ENCODE measurements at regions not wholly inside any gene's neighbourhood (a gene's known extent, or its start where the extent isn't known, plus 50 kb on each side); places are given as distances from the start of the nearest gene placed in this dataset.

DNA sequence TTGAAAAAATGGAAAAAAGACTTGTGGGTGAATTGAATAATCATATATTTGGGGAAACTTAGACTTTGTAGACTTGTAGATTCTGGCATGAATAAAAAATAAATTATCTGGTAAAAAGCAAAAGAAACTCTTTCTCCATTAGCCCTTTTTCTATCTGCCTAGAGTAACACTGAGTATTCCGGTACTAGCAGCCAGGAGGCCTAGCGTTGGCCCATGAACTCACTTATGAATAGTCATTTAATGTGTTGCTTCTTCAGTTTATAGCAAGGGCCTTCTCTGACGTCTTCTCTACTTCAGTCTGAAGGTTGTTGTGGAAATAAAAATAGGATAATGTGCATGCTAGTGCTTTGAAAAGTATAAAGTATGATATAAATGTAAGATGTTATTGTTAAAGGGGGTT, 851.2 kb upstream of the NR2F2 start:
- no peak overlapping the region for H3K4me3 ChIP-seq (ENCODE audit: low read depth, low read length)
- TF ChIP-seq, protein P1, sequence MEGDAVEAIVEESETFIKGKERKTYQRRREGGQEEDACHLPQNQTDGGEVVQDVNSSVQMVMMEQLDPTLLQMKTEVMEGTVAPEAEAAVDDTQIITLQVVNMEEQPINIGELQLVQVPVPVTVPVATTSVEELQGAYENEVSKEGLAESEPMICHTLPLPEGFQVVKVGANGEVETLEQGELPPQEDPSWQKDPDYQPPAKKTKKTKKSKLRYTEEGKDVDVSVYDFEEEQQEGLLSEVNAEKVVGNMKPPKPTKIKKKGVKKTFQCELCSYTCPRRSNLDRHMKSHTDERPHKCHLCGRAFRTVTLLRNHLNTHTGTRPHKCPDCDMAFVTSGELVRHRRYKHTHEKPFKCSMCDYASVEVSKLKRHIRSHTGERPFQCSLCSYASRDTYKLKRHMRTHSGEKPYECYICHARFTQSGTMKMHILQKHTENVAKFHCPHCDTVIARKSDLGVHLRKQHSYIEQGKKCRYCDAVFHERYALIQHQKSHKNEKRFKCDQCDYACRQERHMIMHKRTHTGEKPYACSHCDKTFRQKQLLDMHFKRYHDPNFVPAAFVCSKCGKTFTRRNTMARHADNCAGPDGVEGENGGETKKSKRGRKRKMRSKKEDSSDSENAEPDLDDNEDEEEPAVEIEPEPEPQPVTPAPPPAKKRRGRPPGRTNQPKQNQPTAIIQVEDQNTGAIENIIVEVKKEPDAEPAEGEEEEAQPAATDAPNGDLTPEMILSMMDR (IDR thresholded peaks at IDR 0.05; ENCODE audit: borderline replicate concordance, insufficient read depth, low read depth, low read length), result no peak

DNA sequence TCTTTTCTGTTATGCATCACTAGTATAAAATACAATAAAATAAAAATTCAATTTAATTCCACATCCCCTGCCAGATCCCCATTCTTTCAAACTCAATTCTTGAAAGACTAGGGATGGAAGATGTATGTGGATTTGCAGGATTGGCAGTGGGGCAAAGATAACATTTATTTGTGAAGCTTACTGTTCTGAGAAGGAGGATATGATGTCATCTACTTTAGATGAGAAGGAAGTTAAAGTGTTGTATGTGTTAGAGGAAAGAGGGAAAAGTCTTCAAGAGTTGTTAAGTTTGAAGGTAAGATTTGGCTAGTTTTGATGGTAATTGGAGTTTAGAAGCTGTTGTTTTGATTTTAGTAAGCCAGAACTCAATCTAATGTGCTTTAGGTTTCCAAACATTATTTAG, 845.1 kb upstream of the NR2F2 start:
- H3K4me3 ChIP-seq (ENCODE audit: low read depth, low read length), result no peak overlapping the region
- TF ChIP-seq, protein P1 (IDR thresholded peaks at IDR 0.05; ENCODE audit: borderline replicate concordance, insufficient read depth, low read depth, low read length), result no peak

DNA sequence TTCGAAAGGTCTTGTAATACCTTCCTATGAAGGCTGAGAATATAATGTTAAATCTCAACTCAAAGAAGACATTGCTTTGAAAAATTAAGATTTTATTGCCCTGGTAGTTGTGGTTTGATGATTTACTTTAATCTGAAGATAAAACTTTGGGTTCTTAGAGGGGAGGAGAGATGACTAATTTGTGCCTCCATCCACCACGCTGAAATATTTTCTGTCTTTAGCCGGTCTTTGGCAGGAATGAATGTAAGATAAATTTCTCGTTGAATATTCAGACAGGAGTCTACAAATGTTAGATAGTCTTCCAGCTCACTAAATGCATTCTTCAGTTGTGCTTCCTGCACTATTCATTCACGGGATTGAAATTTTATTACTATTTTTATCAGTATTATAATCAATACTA, 844.3 kb upstream of the NR2F2 start:
- H3K4me3 ChIP-seq (ENCODE audit: low read depth, low read length), result no peak overlapping the region
- TF ChIP-seq, protein P1 (IDR thresholded peaks at IDR 0.05; ENCODE audit: borderline replicate concordance, insufficient read depth, low read depth, low read length), result no peak

DNA sequence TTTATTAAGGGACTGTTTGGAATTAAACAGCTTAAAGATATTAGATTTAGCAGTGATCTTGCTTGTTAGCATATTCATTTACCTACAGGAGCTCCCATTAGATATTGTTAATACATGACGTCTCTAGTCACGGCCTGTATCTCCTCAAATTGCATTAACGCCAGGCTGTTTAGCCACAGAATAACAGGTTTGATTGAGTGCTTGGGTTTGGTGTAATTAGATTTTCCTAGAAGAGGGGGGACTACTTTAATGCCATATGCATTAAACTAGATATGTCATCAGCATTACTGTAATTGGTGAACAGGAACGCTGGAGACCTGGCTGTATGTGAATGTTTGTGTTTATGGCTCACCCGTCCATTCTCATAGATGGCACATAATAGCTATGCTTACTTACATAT, 841.4 kb upstream of the NR2F2 start:
- H3K4me3 ChIP-seq (ENCODE audit: low read depth, low read length), result no peak overlapping the region
- TF ChIP-seq, protein P1 (IDR thresholded peaks at IDR 0.05; ENCODE audit: borderline replicate concordance, insufficient read depth, low read depth, low read length), result no peak

DNA sequence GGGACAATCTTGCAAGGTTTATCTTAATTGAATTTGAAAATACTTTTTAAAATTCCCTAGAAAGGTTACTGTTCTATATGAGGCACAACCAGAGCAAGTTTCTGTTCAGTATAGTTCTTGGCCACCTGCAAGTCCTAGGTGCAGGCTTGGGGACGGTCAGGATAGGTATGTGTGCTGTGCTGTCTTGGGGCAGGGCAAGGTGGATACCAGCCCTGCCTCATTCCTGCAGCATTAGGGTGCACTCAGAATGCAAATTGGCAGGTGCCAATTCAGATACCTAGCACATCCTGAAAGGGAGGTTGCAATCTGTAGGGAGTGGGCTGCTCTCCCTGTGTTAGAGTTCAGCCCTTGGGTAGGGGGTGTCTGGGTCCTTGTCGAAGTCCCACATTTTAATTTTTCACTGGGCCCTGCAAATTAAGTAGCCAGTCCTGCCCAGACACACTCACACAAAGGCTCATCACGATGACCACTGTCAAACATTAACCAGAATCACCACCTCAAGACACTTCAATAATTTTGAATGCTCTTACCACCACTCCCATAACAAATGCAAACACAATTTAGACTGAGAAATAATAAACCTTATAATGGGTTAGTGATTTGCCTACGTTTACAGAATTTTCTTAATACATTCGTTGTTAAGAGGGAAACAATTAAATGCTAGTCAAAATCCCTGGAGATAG, 838.0 kb upstream of the NR2F2 start:
- TF ChIP-seq, protein P1 (IDR thresholded peaks at IDR 0.05; ENCODE audit: borderline replicate concordance, insufficient read depth, low read depth, low read length), result no peak

DNA sequence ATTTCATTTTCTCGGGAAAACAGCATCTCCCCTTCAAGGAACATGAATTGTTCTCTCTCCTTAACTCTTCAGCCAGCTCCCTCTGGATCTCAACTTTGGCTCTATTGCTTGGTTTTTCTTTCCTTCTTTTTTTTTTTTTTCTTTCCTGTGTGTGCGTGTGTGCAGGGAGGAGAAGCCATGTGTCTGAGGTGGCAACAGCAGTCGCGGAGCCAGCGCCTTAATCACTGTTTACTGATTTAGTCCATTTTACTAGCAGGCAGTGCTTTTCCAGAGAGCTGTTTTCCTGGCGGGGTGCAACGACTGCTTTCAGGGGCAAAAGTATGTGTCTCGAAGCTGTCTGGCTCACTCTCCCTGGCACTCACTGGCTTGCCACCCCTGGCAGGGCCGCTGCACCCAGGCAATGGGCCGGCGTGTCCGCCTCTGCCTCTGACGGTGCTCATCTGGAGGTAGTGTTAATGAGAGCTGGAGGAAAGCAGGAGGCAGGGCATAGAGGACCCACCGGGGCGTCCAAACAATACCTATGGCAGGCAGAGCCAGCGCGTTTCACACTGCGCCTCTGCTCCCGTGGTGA, 835.4 kb upstream of the NR2F2 start:
- TF ChIP-seq, protein P1 (IDR thresholded peaks at IDR 0.05; ENCODE audit: borderline replicate concordance, insufficient read depth, low read depth, low read length), result no peak

More for the DNA sequence above, 838.0 kb upstream of the NR2F2 start:
- no peak overlapping the region for H3K4me3 ChIP-seq (ENCODE audit: low read depth, low read length)

DNA sequence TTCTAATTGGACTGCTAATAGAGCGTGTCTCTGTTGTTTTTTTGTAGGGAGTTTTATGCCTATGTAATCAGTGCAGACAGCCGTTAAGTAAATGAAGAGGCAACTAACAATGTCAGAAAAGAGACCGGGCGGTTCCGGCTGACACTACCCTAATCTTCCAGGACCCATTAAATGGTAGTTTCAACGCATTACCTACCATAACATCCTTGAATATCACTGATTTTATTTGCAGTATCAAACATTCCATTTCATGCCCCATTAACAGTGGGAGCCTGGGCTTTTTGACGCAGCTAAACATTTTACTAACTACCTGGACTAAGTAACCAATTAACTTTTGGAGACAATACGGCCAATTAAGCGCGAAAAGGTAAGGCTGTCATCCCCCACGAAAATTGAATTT, 832.9 kb upstream of the NR2F2 start:
- no peak overlapping the region for H3K4me3 ChIP-seq (ENCODE audit: low read depth, low read length)
- TF ChIP-seq, protein P1 (IDR thresholded peaks at IDR 0.05; ENCODE audit: borderline replicate concordance, insufficient read depth, low read depth, low read length), result no peak

More for the DNA sequence above, 835.4 kb upstream of the NR2F2 start:
- no peak overlapping the region for H3K4me3 ChIP-seq (ENCODE audit: low read depth, low read length)
